Psoas muscle (tissue), 7 donors: ENCODE measurements at regions not wholly inside any gene's neighbourhood (a gene's known extent, or its start where the extent isn't known, plus 50 kb on each side); places are given as distances from the start of the nearest gene placed in this dataset.

Experiments
- ATAC-seq, 4 donors: fragments of 200-7000 bp; cut with Tn5 transposase; one replicate each; pipeline ENCODE4 v1.9.1; 2020; ENCODE audit warnings: moderate library complexity in 3 of 4, mild to moderate bottlenecking in 2 of 4
- DNase-seq, 2 donors: peaks; one replicate each; pipeline ENCODE4 v3.0.0-alpha.2; 2020
- H3K27ac ChIP-seq: fragments of 200-600 bp; one replicate; pipeline ENCODE4 v1.8.0; 2022
- H3K27me3 ChIP-seq, 3 donors: fragments of 200-600 bp in 1 of 3; one replicate each; pipeline versions ENCODE4 v1.6.1 to v1.8.0; 2013 to 2022; ENCODE audit warnings: low read length in 2 of 3, mild to moderate bottlenecking in 2 of 3, moderate library complexity in 1 of 3; ENCODE audit not compliant: insufficient read depth in 3 of 3
- H3K36me3 ChIP-seq, 2 donors: fragments of 200-600 bp in 1 of 2; one replicate each; pipeline versions ENCODE4 v1.6.1 to v1.8.0; 2013 to 2022; ENCODE audit warnings: low read depth in 1 of 2, mild to moderate bottlenecking in 1 of 2, moderate library complexity in 1 of 2; ENCODE audit not compliant: insufficient read depth in 1 of 2
- H3K4me1 ChIP-seq: fragments of 200-600 bp; one replicate; pipeline ENCODE4 v1.8.0; 2022
- H3K4me3 ChIP-seq: fragments of 200-600 bp; one replicate; pipeline ENCODE4 v1.8.0; 2022; ENCODE audit warnings: mild to moderate bottlenecking
- H3K9me3 ChIP-seq: fragments of 200-600 bp; one replicate; pipeline ENCODE4 v1.8.0; 2022
- WGBS, 3 donors: extraction: QIAGEN DNeasy Blood & Tissue Kit; methylation state at CpG; one replicate each; pipeline versions ENCODE4 v1.1.6 to v1.1.7; 2013; 5-methylcytosine and 5-hydroxymethylcytosine counted together
- intact Hi-C, 2 donors: fragments of 100-400 bp; cut with DNase I; formaldehyde crosslinking; loops; one replicate each; pipeline versions ENCODE4 v1.11.0 to v1.14.2; 2022
- TF ChIP-seq, protein P1 (sequence below): fragments of 200-600 bp; IDR thresholded peaks from one replicate; pipeline ENCODE4 v1.8.0; 2022; ENCODE audit warnings: antibody characterized with exemption
- donor health status: healthy with polysubstance abuse.
- donor health status: DM: no; HTN: no; CAD: no; lungs with moderate emphysema.
- donor health status: Bipolar disorder and iron deficiency.
- donor health status: healthy.
- donor health status: DM: yes; HTN: yes; CAD: no.
- donor health status: DM: no; HTN: no; CAD: no.
- donor health status: DM: yes; HTN: yes; CAD: no.

DNA sequence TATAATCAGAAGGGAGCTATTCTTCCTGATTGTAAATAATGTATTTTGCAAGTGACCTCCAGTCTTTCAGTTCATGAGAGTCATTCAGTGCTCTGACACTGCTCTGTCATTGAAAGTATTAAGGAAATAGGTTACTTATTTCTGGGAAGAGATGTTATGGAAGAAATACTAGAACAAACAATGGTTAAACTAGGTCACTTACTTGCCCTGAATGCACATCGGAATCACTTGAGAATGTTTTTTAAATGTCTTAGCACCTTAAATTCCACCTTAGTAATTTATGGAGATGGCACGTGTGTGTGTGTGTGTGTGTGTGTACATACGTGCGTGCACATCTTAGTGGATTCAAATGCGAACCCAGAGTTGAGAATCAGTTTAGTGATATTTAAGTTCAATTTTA lies 126.6 kb upstream of the KCNH7 start:
- intact Hi-C loops = no loop called here
- Histone ChIP-seq H3K27ac (no peak overlapping the region), H3K27me3 (no peaks in the 10 kb centered on the region), H3K4me3 (no peak overlapping the region), H3K9me3 (no peaks in the 10 kb centered on the region), H3K36me3 (no peaks in the 10 kb centered on the region), H3K4me1 (no peaks in the 10 kb centered on the region)
- TF ChIP-seq, protein P1, sequence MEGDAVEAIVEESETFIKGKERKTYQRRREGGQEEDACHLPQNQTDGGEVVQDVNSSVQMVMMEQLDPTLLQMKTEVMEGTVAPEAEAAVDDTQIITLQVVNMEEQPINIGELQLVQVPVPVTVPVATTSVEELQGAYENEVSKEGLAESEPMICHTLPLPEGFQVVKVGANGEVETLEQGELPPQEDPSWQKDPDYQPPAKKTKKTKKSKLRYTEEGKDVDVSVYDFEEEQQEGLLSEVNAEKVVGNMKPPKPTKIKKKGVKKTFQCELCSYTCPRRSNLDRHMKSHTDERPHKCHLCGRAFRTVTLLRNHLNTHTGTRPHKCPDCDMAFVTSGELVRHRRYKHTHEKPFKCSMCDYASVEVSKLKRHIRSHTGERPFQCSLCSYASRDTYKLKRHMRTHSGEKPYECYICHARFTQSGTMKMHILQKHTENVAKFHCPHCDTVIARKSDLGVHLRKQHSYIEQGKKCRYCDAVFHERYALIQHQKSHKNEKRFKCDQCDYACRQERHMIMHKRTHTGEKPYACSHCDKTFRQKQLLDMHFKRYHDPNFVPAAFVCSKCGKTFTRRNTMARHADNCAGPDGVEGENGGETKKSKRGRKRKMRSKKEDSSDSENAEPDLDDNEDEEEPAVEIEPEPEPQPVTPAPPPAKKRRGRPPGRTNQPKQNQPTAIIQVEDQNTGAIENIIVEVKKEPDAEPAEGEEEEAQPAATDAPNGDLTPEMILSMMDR = no peak
- no peak for DNase-seq
- 72 to 81% (median 79%) methylated on average over 5 of the region's 5 CpGs for WGBS, 3 donors
- no peak for ATAC-seq

DNA sequence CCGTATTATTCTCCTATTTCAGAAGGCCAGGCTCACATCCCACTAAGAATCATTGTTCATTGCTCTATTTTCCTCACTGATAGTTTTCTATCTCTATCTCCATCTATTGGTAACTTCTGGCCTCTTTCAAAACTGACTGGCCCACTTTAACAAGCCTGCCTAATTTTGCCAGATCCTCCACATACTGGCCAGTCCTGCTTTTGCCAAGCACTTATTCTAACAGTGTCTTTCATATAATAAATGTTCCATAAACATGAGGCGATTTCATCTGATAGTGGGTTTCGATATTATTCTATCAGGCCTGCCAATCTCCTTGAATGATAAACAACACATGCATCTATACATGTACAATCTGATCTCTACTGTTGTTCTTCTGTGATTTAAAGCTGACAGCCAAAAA lies 125.9 kb upstream of the KCNH7 start:
- DNase-seq (no peak), ATAC-seq (no peak)

DNA sequence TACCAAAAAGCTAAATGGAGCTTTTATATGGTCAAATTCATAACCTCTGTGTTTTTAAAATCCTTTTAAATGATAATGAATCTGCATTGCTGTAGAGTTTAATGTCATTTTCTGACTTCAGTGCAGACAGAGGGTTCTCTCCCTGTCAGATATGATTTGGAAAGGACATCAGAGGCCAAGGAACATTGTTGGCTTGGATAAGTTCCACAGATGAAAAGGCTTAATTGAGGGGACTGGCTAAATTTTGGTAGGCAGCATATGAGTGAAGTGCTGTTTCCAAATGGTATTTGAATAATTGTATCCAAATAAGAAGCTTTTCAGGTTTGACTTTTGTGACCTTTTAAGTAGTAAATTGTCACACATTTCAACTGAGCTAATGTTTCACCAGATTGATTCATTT lies 124.6 kb upstream of the KCNH7 start:
- intact Hi-C loops = no loop called here
- Histone ChIP-seq H3K4me1 (no peaks in the 10 kb centered on the region), H3K27me3 (no peaks in the 10 kb centered on the region), H3K36me3 (no peaks in the 10 kb centered on the region), H3K9me3 (no peaks in the 10 kb centered on the region), H3K4me3 (no peak overlapping the region), H3K27ac (no peak overlapping the region)
- TF ChIP-seq, protein P1 = no peak
- ATAC-seq (no peak), DNase-seq (no peak)

More for the DNA sequence above, 125.9 kb upstream of the KCNH7 start:
- Histone ChIP-seq H3K4me1 (no peaks in the 10 kb centered on the region), H3K4me3 (no peak overlapping the region), H3K27me3 (no peaks in the 10 kb centered on the region), H3K9me3 (no peaks in the 10 kb centered on the region), H3K36me3 (no peaks in the 10 kb centered on the region), H3K27ac (no peak overlapping the region)
- TF ChIP-seq, protein P1 = no peak
- intact Hi-C loops = no loop called here
- WGBS, 3 donors = 78 to 92% (median 83%) methylated on average over 3 of the region's 3 CpGs

DNA sequence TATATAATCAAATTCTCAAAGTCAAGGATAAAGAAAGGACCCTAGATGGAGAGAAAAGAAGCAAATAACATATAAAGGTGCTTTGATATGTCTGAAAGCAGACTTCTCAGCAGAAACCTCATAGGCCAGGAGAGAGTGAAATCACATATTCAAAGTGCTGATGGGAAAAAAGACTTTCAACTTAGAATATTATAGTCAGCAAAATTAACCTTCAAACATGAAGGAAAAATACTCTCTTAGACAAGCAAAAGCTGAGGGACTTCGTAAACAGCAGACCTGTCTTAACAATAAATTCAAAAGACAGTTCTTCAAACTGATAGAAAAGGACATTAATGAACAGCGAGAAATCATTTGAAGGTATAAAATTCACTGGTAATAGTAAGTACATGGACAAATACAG lies 107.2 kb upstream of the KCNH7 start:
- H3K27ac ChIP-seq = no peak overlapping the region
- ATAC-seq (no peak), DNase-seq (no peak)
- no peak overlapping the region for H3K4me3 ChIP-seq
- 74 to 77% (median 76%) methylated on average over 2 of the region's 2 CpGs for WGBS, 3 donors
- H3K4me1 ChIP-seq = no peaks in the 10 kb centered on the region
- H3K36me3 ChIP-seq = no peaks in the 10 kb centered on the region
- no peaks in the 10 kb centered on the region for H3K27me3 ChIP-seq
- intact Hi-C loops = no loop called here
- TF ChIP-seq, protein P1 = no peak
- H3K9me3 ChIP-seq = peaks cover 5% of the 10 kb centered on the region

DNA sequence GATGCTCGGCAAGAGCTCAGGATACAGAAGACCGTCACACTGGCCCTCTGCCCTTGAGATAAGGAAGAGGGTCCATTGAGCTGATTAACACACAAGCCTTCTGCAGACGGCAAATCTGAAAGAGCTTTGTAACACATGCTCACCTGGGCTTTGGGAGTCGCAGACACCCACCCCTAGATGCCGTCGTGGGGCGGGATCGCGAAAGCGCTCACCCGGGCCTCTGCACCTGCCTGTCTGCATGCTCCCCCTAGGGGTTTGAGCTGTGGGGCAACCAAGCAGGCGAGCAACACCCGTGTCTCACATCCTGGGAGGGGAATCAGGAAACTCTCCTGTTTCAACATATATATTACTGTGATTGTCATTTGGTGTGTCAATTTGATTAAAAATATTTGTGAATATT lies 99.8 kb upstream of the KCNH7 start:
- no peaks in the 10 kb centered on the region for H3K27me3 ChIP-seq
- no peak overlapping the region for H3K4me3 ChIP-seq
- no peaks in the 10 kb centered on the region for H3K36me3 ChIP-seq
- no peak for DNase-seq
- intact Hi-C loops = no loop called here
- peaks cover 10% of the 10 kb centered on the region for H3K9me3 ChIP-seq
- no peaks in the 10 kb centered on the region for H3K4me1 ChIP-seq
- 70 to 84% (median 83%) methylated on average over 13 of the region's 13 CpGs for WGBS, 3 donors
- TF ChIP-seq, protein P1 = no peak
- H3K27ac ChIP-seq = no peak overlapping the region
- ATAC-seq = no peak
